Body of pancreas (tissue), 4 donors: ENCODE measurements at regions not wholly inside any gene's neighbourhood (a gene's known extent, or its start where the extent isn't known, plus 50 kb on each side); places are given as distances from the start of the nearest gene placed in this dataset.

Source experiments
- CTCF ChIP-seq, 7 experiments: fragments of 450-650 bp in 4 of 7; fragments of 200-600 bp in 3 of 7; sonication (generic) in 3 of 7; IDR thresholded peaks; one replicate each; pipeline ENCODE4 v1.5.1; 2016 to 2019; ENCODE audit warnings: antibody characterized with exemption in 7 of 7
- POLR2A ChIP-seq, 3 donors: fragments of 450-650 bp; IDR thresholded peaks; one replicate each; pipeline ENCODE4 v1.6.1; 2016; ENCODE audit warnings: antibody characterized with exemption in 3 of 3, mild to moderate bottlenecking in 2 of 3

GRCh38 chr20:6888736-6889395, 121.4 kb downstream of the BMP2 start:
- TF ChIP-seq CTCF (IDR thresholded peaks at IDR 0.05) (no peak), POLR2A (IDR thresholded peaks at IDR 0.05) (no peak)
